ENCODE measurements at regions not wholly inside any gene's neighbourhood (a gene's known extent, or its start where the extent isn't known, plus 50 kb on each side); places are given as distances from the start of the nearest gene placed in this dataset.

GRCh38 chr5:36496471-36496870 is 109.9 kb upstream of the SLC1A3 start:
- no peaks in the 10 kb centered on the region for H3K9me2 ChIP-seq (replicated peaks; ENCODE audit: control insufficient read depth, low read length)
- no peaks in the 10 kb centered on the region for H3K79me2 ChIP-seq (ENCODE audit: control insufficient read depth, low read length)
- H3K27ac ChIP-seq (ENCODE audit: low read depth, low read length), result no peak overlapping the region
- H3K36me3 ChIP-seq (ENCODE audit: control insufficient read depth, low read length), result no peaks in the 10 kb centered on the region
- H3K27me3 ChIP-seq (ENCODE audit: control insufficient read depth, low read length), result no peaks in the 10 kb centered on the region
- no peak overlapping the region for H3K4me3 ChIP-seq (ENCODE audit: low read length)
- H3K9me3 ChIP-seq (ENCODE audit: control insufficient read depth, insufficient read depth, low read length), result no peaks in the 10 kb centered on the region
- no peak overlapping the region for H3K4me2 ChIP-seq (ENCODE audit: low read length)
- no peaks in the 10 kb centered on the region for H3F3A ChIP-seq (ENCODE audit: control insufficient read depth, insufficient read depth)
- H3K4me1 ChIP-seq (ENCODE audit: control insufficient read depth, low read length), result peaks cover 3% of the 10 kb centered on the region; the same call in 1 of the 2 replicates
- TF ChIP-seq CTCF (IDR thresholded peaks at IDR 0.05; ENCODE audit: low read depth, low read length, poor library complexity, severe bottlenecking), result no peak
- TF ChIP-seq EZH2phosphoT487 (IDR thresholded peaks at IDR 0.05; ENCODE audit: borderline replicate concordance, low read length), result no peak
- no peaks in the 10 kb centered on the region for H4K20me1 ChIP-seq (ENCODE audit: control insufficient read depth, insufficient read depth, low read depth, low read length)

- Histone ChIP-seq H3K27ac (ENCODE audit: low read depth, low read length) (no peak overlapping the region), H3K79me2 (ENCODE audit: control insufficient read depth, low read length) (no peaks in the 10 kb centered on the region), H3K9me2 (replicated peaks; ENCODE audit: control insufficient read depth, low read length) (no peaks in the 10 kb centered on the region), H3F3A (ENCODE audit: control insufficient read depth, insufficient read depth) (no peaks in the 10 kb centered on the region), H3K36me3 (ENCODE audit: control insufficient read depth, low read length) (no peaks in the 10 kb centered on the region), H4K20me1 (ENCODE audit: control insufficient read depth, insufficient read depth, low read depth, low read length) (no peaks in the 10 kb centered on the region), H3K4me3 (ENCODE audit: low read length) (no peak overlapping the region), H3K4me2 (ENCODE audit: low read length) (no peak overlapping the region), H3K27me3 (ENCODE audit: control insufficient read depth, low read length) (no peaks in the 10 kb centered on the region), H3K4me1 (ENCODE audit: control insufficient read depth, low read length) (peaks cover 3% of the 10 kb centered on the region; the same call in 1 of the 2 replicates), H3K9me3 (ENCODE audit: control insufficient read depth, insufficient read depth, low read length) (no peaks in the 10 kb centered on the region)
- TF ChIP-seq CTCF (IDR thresholded peaks at IDR 0.05; ENCODE audit: low read depth, low read length, poor library complexity, severe bottlenecking) (no peak), EZH2phosphoT487 (IDR thresholded peaks at IDR 0.05; ENCODE audit: borderline replicate concordance, low read length) (no peak)
Observed at GRCh38 chr5:36502608-36503007, 103.8 kb upstream of the SLC1A3 start.

GRCh38 chr5:36505021-36505420 is 101.4 kb upstream of the SLC1A3 start:
- H3K27me3 ChIP-seq (ENCODE audit: control insufficient read depth, low read length), result no peaks in the 10 kb centered on the region
- H3K9me3 ChIP-seq (ENCODE audit: control insufficient read depth, insufficient read depth, low read length), result no peaks in the 10 kb centered on the region
- H3K4me3 ChIP-seq (ENCODE audit: low read length), result no peak overlapping the region
- H3F3A ChIP-seq (ENCODE audit: control insufficient read depth, insufficient read depth), result no peaks in the 10 kb centered on the region
- peaks cover 4% of the 10 kb centered on the region; the same call in 1 of the 2 replicates for H3K4me1 ChIP-seq (ENCODE audit: control insufficient read depth, low read length)
- H3K79me2 ChIP-seq (ENCODE audit: control insufficient read depth, low read length), result no peaks in the 10 kb centered on the region
- TF ChIP-seq CTCF (IDR thresholded peaks at IDR 0.05; ENCODE audit: low read depth, low read length, poor library complexity, severe bottlenecking), result no peak
- H3K27ac ChIP-seq (ENCODE audit: low read depth, low read length), result no peak overlapping the region
- H4K20me1 ChIP-seq (ENCODE audit: control insufficient read depth, insufficient read depth, low read depth, low read length), result no peaks in the 10 kb centered on the region
- no peak overlapping the region for H3K4me2 ChIP-seq (ENCODE audit: low read length)
- no peaks in the 10 kb centered on the region for H3K36me3 ChIP-seq (ENCODE audit: control insufficient read depth, low read length)
- no peaks in the 10 kb centered on the region for H3K9me2 ChIP-seq (replicated peaks; ENCODE audit: control insufficient read depth, low read length)

Data from DOHH2 (cell line).